K562 (cell line): ENCODE measurements at regions not wholly inside any gene's neighbourhood (a gene's known extent, or its start where the extent isn't known, plus 50 kb on each side); places are given as distances from the start of the nearest gene placed in this dataset.

Source experiments
- ATAC-seq: fragments of 200-7000 bp; cut with Tn5 transposase; 3 replicates; pipeline ENCODE4 v1.9.1; 2020; ENCODE audit warnings: moderate library complexity
- BruUV-seq: library from RNA; stranded (reverse); fragments of 400-500 nt; replicated peaks from 2 replicates; lab custom pipeline; 2021; lab: Mats Ljungman, UMichigan
- CTCF ChIA-PET: fragments of 300-600 bp; formaldehyde crosslinking; extraction: SDS; loops from one replicate; lab custom pipeline; 2021; ENCODE audit warnings: low intra/inter-chr PET ratio; lab: Yijun Ruan, JAX
- POLR2A ChIA-PET: fragments of 300-600, 350-650 bp; sonication (Branson Sonifier 250); formaldehyde crosslinking; extraction: SDS; loops from one replicate; lab custom pipeline; 2021; ENCODE audit warnings: antibody characterized with exemption, inconsistent platforms; lab: Yijun Ruan, JAX
- DNase-seq, 4 experiments: peaks; one replicate each; pipeline versions ENCODE4 v3.0.0 to v3.0.0-alpha.2; 2011 to 2018; ENCODE audit warnings: low spot score in 3 of 4, mixed read lengths in 3 of 4; ENCODE audit errors: extremely low read depth in 1 of 4
- FAIRE-seq: peaks from 2 replicates; lab custom pipeline; 2011; peaks lifted over from hg19 to GRCh38; lab: Jason Lieb, UNC
- H2AFZ ChIP-seq: 2 replicates; pipeline ENCODE4 v1.6.0; 2011; ENCODE audit warnings: low read depth, low read length, control low read depth, inconsistent platforms
- H3K27ac ChIP-seq: fragments of 200-600 bp; 3 replicates; pipeline ENCODE4 v1.8.0; 2011; ENCODE audit warnings: low read depth, mild to moderate bottlenecking, control low read depth, inconsistent platforms, low read length, moderate library complexity, mixed read lengths; ENCODE audit errors: extremely low read depth
- H3K27me3 ChIP-seq, 2 experiments: fragments of 300-600 bp in 1 of 2; 2 replicates in 1 of 2; 3 replicates in 1 of 2; pipeline versions ENCODE4 v1.6.0 to v1.8.0; 2011; ENCODE audit warnings: inconsistent platforms in 2 of 2, low read length in 2 of 2, mild to moderate bottlenecking in 1 of 2, mixed read lengths in 1 of 2, moderate library complexity in 1 of 2; ENCODE audit not compliant: control insufficient read depth in 2 of 2, insufficient read depth in 2 of 2
- H3K36me3 ChIP-seq: fragments of 300-600 bp; 3 replicates; pipeline ENCODE4 v1.8.0; 2011; ENCODE audit warnings: mild to moderate bottlenecking, low read length, inconsistent platforms; ENCODE audit not compliant: control insufficient read depth, insufficient read depth
- H3K4me1 ChIP-seq, 2 experiments: fragments of 200-600 bp in 1 of 2; replicated peaks in 1 of 2; 2 replicates in 1 of 2; 3 replicates in 1 of 2; pipeline versions ENCODE4 v1.5.1 to v1.8.0; 2011; ENCODE audit warnings: inconsistent platforms in 2 of 2, low read length in 2 of 2, mild to moderate bottlenecking in 1 of 2, mixed read lengths in 1 of 2, moderate library complexity in 1 of 2; ENCODE audit not compliant: control insufficient read depth in 2 of 2, insufficient read depth in 2 of 2
- H3K4me2 ChIP-seq: 2 replicates; pipeline ENCODE4 v1.6.1; 2011; ENCODE audit warnings: low read length, control low read depth, inconsistent platforms, mixed read lengths; ENCODE audit not compliant: insufficient read depth
- H3K4me3 ChIP-seq: fragments of 200-600 bp; sonication (generic), shearing (Covaris generic); 2 replicates; pipeline ENCODE4 v1.5.1; 2016; ENCODE audit warnings: control low read depth, inconsistent platforms
- H3K79me2 ChIP-seq: fragments of 200-600 bp; 3 replicates; pipeline ENCODE4 v1.8.0; 2011; ENCODE audit warnings: low read length, inconsistent platforms; ENCODE audit not compliant: control insufficient read depth, insufficient read depth
- H3K9ac ChIP-seq, 2 experiments: 2 replicates each; pipeline versions ENCODE4 v1.6.0 to v1.6.1; 2011; ENCODE audit warnings: low read depth in 2 of 2, low read length in 2 of 2, control low read depth in 1 of 2, inconsistent platforms in 1 of 2, mild to moderate bottlenecking in 1 of 2, mixed read lengths in 1 of 2; ENCODE audit not compliant: insufficient read depth in 1 of 2
- H3K9me1 ChIP-seq: one replicate; pipeline ENCODE4 v1.6.0; 2011; ENCODE audit warnings: inconsistent platforms, mild to moderate bottlenecking, low read length, moderate library complexity; ENCODE audit not compliant: control insufficient read depth, insufficient read depth
- H3K9me3 ChIP-seq: replicated peaks from 2 replicates; pipeline ENCODE4 v1.5.1; 2011; ENCODE audit warnings: low read depth, low read length, inconsistent platforms; ENCODE audit not compliant: control insufficient read depth, insufficient read depth
- H4K20me1 ChIP-seq: replicated peaks from 2 replicates; pipeline ENCODE4 v1.6.1; 2011; ENCODE audit warnings: low read length, inconsistent platforms, mixed read lengths; ENCODE audit not compliant: control insufficient read depth, insufficient read depth
- CC2D1A ChIP-seq: fragments of 450-650 bp; IDR thresholded peaks from 2 replicates; pipeline ENCODE4 v1.6.1; 2017; ENCODE audit warnings: mild to moderate bottlenecking
- ETV5 ChIP-seq: sonication (generic); formaldehyde crosslinking; IDR thresholded peaks from 2 replicates; pipeline ENCODE4 v1.4.0; 2020; ENCODE audit warnings: low read depth, mild to moderate bottlenecking, missing genetic modification reagents
- ETV6 ChIP-seq, 3 experiments: fragments of 150-350 bp in 1 of 3; sonication (generic) in 1 of 3; formaldehyde crosslinking in 1 of 3; IDR thresholded peaks; 2 replicates each; pipeline versions ENCODE4 v1.6.1 to v1.8.0; 2014 to 2022; ENCODE audit warnings: borderline replicate concordance in 2 of 3, low read depth in 2 of 3, antibody characterized with exemption in 1 of 3, low read length in 1 of 3, mild to moderate bottlenecking in 1 of 3, missing genetic modification reagents in 1 of 3
- NFIX ChIP-seq: fragments of 250-450 bp; sonication (Bioruptor Pico); IDR thresholded peaks from 2 replicates; pipeline ENCODE4 v1.4.0; 2020; ENCODE audit warnings: low read depth, mild to moderate bottlenecking, moderate library complexity
- TAF7 ChIP-seq: fragments of 450-650 bp; IDR thresholded peaks from 2 replicates; pipeline ENCODE4 v1.6.1; 2016; ENCODE audit warnings: missing genetic modification characterization, missing compliant biosample characterization
- ZNF143 ChIP-seq: sonication (generic); formaldehyde crosslinking; IDR thresholded peaks from 2 replicates; pipeline ENCODE4 v1.9.0; 2022; ENCODE audit warnings: mild to moderate bottlenecking, missing genetic modification reagents
- WGBS: fragments of 100-300 bp; shearing (Covaris generic); methylation state at CpG from one replicate; pipeline ENCODE4 v1.1.6; 2016; ENCODE audit warnings: low coverage, mixed read lengths; ENCODE audit not compliant: insufficient coverage; ENCODE audit errors: missing lambda C conversion rate; 5-methylcytosine and 5-hydroxymethylcytosine counted together
- in situ Hi-C: fragments of 300-500 bp; cut with MboI; formaldehyde crosslinking; loops from 4 replicates; pipeline ENCODE4 v1.15.0; 2018; ENCODE audit warnings: inconsistent platforms, mixed read lengths
- intact Hi-C: fragments of 100-400 bp; cut with micrococcal nuclease; formaldehyde crosslinking; loops from 2 replicates; pipeline ENCODE4 v1.14.2; 2022

DNA sequence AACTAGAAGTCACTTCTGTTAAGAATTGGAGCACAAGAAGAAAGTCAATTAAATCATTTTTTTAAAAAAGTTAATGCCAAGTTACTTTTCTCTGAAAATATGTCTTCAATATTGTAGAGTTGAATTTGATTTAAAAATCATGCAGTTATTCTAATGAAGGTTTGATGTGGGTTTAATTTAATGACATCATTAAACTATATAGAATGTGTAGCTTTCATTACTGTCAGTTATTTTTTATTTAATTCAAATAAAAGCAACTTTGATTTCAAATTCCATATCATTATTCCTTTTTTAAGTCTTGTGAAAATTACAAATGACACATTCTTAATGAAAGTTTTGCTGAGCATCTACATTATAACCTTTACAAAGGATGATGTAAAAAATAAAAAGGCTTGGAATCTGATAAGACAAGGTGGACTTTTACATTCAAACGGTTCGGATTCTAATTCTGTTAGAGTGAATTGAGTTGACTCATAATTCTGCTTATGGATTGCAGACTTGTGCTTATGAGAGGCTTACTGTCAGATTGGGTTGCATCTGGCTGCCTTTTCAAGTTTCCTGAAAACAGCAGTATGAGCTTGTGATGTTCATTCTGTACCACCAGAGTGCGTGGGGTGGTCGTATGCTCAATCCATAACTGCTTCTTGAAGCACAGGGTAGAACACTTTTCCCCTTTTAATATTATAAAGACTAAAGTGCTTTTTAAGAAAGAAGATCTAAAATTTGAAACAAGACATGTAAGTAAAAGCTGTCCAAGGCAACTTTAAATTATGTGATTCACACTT lies 253.0 kb upstream of the ARRDC3 start:
- ChIA-PET CTCF (no interaction called here), POLR2A (no interaction called here)
- no TSS peak for BruUV-seq
- Histone ChIP-seq H3K79me2 (no peaks in the 10 kb centered on the region), H3K4me3 (no peak overlapping the region), H3K36me3 (no peaks in the 10 kb centered on the region), H3K9me3 (no peaks in the 10 kb centered on the region), H3K4me2 (no peak overlapping the region), H3K9me1 (no peaks in the 10 kb centered on the region), H4K20me1 (no peaks in the 10 kb centered on the region), H3K9ac (no peak overlapping the region), H2AFZ (no peak overlapping the region), H3K27me3 (no peaks in the 10 kb centered on the region), H3K27ac (no peak overlapping the region), H3K4me1 (no peaks in the 10 kb centered on the region)
- intact Hi-C loops (no loop called here), in situ Hi-C loops (no loop called here)
- TF ChIP-seq ZNF143 (CRISPR knock-in tag) (no peak), TAF7 (no peak), CC2D1A (no peak)
- WGBS: 2% methylated on average over 4 of the region's 4 CpGs
- ATAC-seq (no peak), DNase-seq (no peak), FAIRE-seq (no peak)

DNA sequence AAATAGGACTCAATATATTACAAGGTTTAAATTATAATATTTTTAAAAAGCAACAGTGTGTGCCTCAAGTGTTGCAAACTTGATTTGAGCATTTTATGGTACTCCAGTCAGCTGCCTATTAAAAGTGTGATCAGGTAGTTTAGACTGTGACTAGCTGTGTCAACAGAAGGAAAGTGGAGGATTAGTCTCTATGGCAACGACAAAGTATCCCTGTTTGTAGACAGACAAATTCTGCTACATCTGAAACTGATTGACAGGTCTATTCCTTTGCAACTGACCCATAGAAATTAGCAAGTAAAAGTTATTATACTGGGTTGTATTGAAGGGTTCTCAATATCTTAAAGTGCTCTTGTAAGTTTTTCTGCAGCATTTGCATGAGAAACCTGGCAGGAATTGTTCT lies 249.8 kb upstream of the ARRDC3 start:
- WGBS: 4% methylated on average over 1 of the region's 1 CpG
- BruUV-seq: no TSS peak
- no peaks in the 10 kb centered on the region for H3K4me1 ChIP-seq
- H3K36me3 ChIP-seq: no peaks in the 10 kb centered on the region
- intact Hi-C loops (no loop called here), in situ Hi-C loops (no loop called here)
- no peaks in the 10 kb centered on the region for H4K20me1 ChIP-seq
- H3K9me1 ChIP-seq: no peaks in the 10 kb centered on the region
- no peak for FAIRE-seq
- CTCF ChIA-PET: no interaction called here
- no peak overlapping the region for H3K9ac ChIP-seq
- H3K27me3 ChIP-seq: no peaks in the 10 kb centered on the region
- no peak overlapping the region for H3K27ac ChIP-seq
- POLR2A ChIA-PET: no interaction called here
- H3K4me3 ChIP-seq: no peak overlapping the region
- H3K4me2 ChIP-seq: no peak overlapping the region
- H2AFZ ChIP-seq: no peak overlapping the region
- no peak for DNase-seq
- no peaks in the 10 kb centered on the region for H3K9me3 ChIP-seq
- no peak for ATAC-seq
- H3K79me2 ChIP-seq: no peaks in the 10 kb centered on the region
- TF ChIP-seq ETV5 (CRISPR knock-in tag) (no peak), ETV6 (IDR thresholded peaks at IDR 0.05; ENCODE audit: borderline replicate concordance in 1 of 2, low read depth in 2 of 2, low read length in 1 of 2) (no peak), ETV6 (CRISPR knock-in tag; IDR thresholded peaks at IDR 0.05; ENCODE audit: borderline replicate concordance) (no peak), NFIX (no peak)
